ENCODE measurements at regions not wholly inside any gene's neighbourhood (a gene's known extent, or its start where the extent isn't known, plus 50 kb on each side); places are given as distances from the start of the nearest gene placed in this dataset.

DNA sequence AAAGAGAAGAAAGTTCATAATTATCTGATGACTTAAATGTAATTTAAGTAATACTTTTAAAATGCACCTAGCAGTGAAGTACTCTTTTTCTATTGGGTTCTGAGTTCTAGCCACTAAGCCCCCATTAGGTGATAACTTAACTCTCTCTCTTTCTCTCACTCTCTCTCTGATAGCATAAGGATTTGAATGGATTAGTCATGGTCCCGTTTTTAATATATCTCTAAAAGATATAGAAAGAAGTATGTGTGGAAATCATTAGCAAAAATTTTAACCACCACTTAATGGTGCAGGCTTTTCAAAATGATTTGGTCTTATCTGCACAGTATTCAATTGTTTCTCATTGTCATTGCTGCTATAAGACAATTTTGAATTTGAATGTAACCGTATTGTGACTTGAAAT, 78.2 kb downstream of the RWDD3 start:
- DNase-seq (ENCODE audit: low spot score): no peak
- TF ChIP-seq, protein P1, sequence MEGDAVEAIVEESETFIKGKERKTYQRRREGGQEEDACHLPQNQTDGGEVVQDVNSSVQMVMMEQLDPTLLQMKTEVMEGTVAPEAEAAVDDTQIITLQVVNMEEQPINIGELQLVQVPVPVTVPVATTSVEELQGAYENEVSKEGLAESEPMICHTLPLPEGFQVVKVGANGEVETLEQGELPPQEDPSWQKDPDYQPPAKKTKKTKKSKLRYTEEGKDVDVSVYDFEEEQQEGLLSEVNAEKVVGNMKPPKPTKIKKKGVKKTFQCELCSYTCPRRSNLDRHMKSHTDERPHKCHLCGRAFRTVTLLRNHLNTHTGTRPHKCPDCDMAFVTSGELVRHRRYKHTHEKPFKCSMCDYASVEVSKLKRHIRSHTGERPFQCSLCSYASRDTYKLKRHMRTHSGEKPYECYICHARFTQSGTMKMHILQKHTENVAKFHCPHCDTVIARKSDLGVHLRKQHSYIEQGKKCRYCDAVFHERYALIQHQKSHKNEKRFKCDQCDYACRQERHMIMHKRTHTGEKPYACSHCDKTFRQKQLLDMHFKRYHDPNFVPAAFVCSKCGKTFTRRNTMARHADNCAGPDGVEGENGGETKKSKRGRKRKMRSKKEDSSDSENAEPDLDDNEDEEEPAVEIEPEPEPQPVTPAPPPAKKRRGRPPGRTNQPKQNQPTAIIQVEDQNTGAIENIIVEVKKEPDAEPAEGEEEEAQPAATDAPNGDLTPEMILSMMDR (IDR thresholded peaks at IDR 0.05; ENCODE audit: extremely low read depth, missing control alignments): no peak

DNA sequence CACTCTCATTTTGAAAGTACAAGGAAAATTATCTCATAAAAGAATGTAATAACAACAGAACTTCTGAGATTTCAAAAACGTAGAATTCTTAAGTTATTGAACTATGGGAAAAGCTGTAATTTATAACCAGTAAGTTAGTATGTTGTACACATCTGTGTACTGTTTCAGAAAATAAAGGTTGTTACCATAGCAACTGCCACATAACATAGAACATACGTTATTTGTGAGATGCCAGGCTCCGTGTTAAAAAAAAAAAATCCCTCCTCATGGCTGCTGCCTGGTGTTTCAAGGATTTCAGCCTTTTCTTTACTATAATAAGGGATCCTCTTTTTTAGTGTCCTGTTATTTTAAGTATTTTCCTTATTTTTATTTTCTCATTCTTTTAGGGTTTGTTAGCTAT, 79.5 kb downstream of the RWDD3 start:
- TF ChIP-seq, protein P1 (IDR thresholded peaks at IDR 0.05; ENCODE audit: extremely low read depth, missing control alignments): no peak
- DNase-seq (ENCODE audit: low spot score): no peak

DNA sequence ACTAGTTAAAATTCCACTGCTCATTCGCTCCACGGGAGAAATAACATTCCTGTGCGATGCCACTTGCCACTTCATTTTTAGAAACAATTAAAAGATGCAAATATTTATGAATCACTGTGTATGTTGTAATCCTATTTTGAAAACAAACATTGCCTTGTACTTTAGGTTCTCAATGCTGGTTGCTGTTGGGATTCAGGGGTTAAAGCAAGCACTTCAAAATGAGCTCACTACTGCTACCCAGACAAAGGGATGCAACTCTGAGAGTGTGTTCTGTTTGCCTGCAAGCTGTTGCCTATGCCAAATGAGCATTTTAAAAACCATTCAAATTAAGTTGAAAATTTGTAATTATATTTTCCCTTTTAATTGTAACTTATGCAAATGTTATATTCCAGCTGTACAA, 87.5 kb downstream of the RWDD3 start:
- DNase-seq (ENCODE audit: low spot score): no peak
- TF ChIP-seq, protein P1 (IDR thresholded peaks at IDR 0.05; ENCODE audit: extremely low read depth, missing control alignments): no peak

DNA sequence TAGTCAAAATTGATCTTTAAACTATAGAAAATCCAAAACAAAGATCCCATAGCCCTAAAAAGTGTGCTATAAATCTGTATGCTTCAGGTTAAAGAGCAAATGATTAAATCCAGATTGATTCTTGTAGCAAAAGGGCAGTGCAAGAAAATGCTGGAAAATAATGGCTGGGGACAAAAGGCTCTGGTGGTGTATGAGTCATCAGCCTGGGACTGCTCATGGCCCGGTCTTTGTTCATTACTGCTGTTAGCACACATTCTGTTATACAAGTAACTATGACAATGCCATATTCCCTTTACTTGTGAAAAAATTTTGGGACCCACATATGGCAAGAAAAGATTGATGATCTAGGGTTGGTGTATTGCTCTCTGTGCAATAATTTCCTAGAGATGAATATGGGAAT, 89.1 kb downstream of the RWDD3 start:
- no peak for DNase-seq (ENCODE audit: low spot score)
- TF ChIP-seq, protein P1 (IDR thresholded peaks at IDR 0.05; ENCODE audit: extremely low read depth, missing control alignments): no peak

DNA sequence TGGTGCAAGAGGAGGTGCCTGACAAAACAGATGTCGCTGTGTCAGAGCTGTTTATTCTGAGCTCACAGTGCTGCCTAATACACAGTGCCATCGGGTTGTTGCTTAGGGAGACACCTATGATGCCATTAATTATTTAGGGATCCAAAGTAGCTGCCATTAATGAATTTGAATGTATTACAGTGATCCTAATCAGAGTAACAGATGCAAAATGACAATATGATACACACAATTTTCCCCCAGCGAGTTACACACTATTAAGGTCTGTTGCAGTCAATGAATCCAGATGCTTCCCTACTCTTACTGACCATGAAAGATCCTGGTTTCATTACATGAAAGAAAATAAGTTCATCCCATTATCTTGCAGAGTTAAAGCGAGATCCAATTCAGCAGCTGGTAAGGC, 91.3 kb downstream of the RWDD3 start:
- TF ChIP-seq, protein P1 (IDR thresholded peaks at IDR 0.05; ENCODE audit: extremely low read depth, missing control alignments): no peak
- no peak for DNase-seq (ENCODE audit: low spot score)

DNA sequence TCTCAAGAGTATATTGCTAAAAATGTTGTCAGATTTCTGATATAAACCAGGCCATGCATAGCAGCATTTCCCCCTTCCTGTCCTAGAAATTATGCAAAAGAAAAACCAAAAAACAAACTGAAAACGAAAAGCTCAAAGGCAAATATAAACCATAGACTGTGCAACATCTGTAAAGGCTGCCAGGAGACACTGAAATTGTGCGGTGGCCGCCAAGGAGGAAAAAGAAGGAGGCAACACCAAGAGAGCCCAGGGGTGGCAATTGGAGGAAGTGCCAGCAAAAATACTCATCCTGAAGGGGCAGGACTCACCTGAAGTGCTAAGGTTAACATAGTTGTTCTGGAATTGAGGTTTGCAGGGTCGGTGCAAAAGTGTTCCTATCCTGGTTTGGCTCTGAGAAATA, 92.0 kb downstream of the RWDD3 start:
- TF ChIP-seq, protein P1 (IDR thresholded peaks at IDR 0.05; ENCODE audit: extremely low read depth, missing control alignments): no peak
- no peak for DNase-seq (ENCODE audit: low spot score)

DNA sequence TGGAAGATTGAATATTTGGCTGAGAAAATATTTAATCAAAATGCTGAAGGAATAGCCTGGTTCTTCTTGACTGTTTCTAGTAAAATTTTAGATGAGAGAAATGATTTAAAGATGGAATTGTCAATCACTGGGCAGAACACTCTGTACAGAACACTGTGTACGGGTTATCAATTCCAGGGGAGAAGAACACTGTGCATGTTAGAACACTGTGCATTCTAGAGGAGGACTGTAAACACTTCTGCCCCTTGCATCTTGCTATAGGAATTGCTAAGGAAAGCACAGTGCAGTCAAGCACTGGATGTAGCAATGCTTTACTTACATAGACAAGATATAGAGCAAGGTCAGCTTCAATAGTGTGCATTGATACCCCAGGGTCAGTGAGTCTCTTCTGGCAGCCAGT, 98.7 kb downstream of the RWDD3 start:
- TF ChIP-seq, protein P1 (IDR thresholded peaks at IDR 0.05; ENCODE audit: extremely low read depth, missing control alignments): no peak
- DNase-seq (ENCODE audit: low spot score): no peak

All from GM20000 (cell line).